Hippocampal formation (tissue), 2 donors: ENCODE measurements at regions not wholly inside any gene's neighbourhood (a gene's known extent, or its start where the extent isn't known, plus 50 kb on each side); places are given as distances from the start of the nearest gene placed in this dataset.

ENCODE experiments used
- DNase-seq, 2 donors: peaks; one replicate each; lab custom pipeline; 2025; lab: John Stamatoyannopoulos, UW

DNA sequence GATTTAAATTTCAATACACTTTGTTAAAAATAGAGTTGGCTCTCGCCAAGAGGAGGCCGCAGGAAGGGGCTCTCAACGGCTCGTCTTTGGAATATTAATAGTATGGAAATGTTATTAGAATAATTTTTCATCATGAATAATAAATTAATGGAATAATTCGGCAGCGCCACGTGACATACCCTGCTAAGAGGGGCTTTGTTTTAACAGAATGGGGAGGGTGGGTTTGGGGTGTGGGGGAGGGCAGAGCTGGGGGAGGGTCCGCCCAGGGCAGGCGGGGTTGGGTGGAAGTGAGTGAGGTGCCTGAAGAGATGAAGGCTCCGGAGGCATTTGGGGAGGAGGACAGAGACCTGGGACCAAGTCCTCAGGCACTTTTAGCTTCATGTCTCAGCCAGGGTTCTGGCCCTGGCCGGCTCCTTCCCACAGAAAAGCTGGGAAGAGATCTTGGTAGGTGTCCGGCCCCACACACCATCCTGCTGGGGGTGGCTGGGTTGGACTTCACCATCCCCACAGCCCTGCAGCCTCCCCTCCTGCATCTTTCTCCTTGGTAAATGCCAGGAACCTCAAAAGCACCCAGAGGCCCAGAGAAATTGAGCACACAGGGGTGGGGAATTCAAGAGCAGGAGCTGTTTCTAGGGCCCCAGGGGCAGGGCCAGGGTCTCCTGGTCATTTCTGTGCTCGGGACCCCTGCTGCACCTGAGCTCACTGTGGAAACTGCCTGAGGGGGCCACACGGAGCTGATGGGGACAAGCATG lies 93.6 kb upstream of the BHLHE23 start:
- DNase-seq, result no peak

DNA sequence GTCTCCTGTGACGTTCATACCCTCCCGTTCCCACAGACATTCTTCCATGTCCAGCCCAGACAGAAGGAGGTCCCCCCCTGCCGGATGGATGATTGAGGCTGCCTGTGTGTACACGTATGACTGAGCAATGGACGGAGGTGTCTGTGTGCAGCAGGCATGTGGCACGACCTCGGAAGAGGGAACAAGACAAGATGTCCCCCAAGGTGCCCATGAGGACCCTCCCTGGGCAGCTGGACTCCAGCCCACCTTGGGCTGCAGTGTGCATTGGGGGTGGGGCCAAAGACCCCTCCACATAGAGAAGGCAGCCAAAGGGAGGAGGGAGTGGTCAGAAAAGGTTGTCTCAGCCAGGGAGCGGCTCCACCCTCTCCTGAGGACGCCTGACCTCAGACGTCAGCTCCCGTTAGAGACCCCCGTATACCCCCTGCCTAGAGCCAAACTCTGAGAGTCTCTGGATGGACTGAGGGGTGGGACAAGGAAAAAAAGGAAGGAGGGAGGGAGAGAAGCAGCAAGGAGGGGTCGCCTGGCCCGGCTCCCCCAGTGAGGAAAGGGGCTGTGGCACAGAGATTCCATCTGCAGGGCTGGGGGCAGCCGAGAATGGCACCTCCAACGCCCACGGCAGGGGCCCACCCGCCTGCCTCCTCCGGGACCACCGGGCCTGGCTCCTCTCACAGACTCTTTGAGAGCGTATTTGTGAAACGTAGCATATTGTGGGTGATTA lies 92.9 kb upstream of the BHLHE23 start:
- DNase-seq, result no peak

DNA sequence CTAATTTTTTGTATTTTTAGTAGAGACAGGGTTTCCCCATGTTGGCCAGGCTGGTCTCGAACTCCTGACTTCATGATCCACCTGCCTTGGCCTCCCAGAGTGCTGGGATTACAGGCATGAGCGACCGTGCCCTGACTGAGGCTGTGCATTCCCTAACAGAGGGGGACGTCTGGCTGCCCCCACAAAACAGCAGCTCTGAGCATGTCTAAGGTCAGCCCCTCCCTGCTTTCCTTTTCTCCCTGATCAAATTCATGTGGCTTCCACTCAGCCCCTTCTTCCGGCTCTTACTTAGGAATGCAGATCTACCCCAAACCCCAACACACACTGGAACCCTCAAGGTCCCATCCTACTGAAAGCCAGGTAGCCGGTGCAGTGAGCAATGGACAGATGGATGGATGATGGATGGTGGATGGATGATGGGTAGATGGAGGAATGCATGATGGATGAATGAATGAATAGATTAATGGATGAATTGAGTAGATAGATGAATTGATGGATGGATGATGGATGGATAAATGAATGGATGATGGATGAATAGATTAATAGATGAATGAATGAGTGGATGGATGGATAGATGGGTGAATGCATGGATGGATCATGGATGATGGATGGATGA lies 91.5 kb upstream of the BHLHE23 start:
- DNase-seq, result no peak

DNA sequence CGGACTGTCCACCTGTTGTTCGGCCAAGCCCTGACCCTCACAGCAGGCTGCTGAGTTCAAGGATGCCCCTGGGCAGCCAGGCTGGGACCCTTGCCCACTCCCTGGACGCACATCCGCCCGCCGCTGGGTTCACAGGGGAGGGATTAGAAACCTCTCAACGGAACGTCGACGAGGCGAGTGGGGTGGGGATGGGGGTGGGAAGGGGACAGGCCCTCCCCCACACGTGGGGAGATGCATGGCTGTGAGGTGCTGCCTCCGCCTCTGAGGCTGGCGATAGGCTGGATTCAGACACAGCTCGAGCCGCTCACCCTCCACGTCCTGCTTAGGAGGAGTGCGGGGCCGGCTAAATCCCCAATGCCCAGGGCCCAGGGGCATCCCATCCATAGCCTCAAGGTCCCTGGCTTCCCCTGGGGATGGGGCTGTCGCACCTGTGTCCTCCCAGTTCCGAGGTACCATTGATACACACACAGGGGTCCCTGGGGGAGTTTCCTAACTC lies 90.6 kb upstream of the BHLHE23 start:
- DNase-seq, result no peak

DNA sequence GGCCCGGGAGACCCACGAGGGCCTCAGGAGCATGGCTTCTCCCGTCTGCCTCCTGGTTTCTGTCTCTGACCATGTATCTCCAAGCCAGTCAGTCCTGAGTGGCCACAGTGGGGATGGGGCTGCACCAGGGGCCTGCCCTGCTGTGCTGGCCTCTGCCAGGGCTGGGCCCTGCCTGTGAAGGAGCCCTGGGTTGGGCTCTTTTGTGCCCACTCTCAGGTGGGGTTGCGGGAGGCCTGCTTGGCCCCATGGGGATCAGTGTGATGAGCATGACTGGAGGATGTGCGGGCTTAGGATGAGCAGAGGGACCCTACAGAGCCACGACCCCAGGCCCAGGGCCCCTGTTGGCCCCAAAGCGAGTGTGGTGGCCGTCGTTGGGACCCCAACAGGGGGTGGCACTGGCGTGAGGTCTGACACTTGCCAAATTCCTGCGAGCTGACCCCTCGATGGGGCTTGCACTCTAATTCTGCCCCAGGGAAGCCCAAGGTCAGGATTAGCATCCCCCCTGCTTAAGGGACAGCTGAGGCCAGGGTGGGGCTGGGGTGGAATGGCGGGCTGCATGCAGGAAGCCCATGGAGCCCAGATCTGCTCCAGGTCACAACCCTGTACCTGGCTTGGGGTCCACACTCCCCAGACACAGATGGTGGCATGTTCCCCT lies 90.0 kb upstream of the BHLHE23 start:
- no peak for DNase-seq

DNA sequence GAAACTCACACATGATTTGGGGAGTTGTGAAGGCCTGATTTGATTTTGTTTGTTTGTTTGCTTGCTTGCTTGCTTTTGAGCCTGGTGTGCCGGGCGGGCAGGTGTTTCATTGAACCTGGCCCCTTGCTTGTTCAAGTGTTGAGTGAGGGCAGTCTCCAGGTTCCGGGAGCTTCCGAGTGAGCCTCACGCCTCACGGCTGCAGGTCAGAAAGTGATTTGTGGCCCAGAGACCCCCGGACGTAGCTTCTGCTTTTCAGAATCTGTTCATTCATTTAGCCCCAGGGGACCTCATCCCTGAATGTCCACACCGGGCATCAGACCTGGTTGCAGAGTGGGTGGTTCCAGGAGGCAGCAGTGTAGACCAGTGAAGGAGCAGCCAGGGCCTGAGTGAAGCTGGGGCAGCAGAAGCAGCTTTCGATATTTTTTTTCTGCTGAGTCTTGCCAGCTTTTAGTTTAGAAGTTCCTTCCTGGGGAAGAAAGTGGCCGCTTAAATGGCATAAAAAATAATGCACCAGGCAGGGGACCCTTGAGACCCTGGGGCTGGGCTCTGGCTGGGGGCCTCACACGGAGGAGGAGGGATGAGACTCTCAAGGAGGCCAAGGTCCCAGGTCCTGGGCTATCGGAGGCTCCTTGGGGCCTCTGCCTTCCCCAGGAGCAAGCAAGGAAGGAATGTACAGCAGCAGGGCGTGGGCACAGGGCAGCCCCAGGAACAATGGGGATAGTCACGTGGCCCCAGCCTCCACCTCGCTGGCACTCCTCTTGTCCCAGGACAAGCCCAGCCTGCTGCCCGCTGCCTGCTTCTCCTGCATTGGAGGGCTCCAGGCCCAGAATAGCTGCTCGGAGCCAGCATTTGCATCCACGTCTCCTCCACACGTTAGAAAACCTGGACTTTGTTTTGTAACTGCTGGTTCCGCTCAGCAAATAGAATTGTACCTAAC lies 89.2 kb upstream of the BHLHE23 start:
- no peak for DNase-seq

DNA sequence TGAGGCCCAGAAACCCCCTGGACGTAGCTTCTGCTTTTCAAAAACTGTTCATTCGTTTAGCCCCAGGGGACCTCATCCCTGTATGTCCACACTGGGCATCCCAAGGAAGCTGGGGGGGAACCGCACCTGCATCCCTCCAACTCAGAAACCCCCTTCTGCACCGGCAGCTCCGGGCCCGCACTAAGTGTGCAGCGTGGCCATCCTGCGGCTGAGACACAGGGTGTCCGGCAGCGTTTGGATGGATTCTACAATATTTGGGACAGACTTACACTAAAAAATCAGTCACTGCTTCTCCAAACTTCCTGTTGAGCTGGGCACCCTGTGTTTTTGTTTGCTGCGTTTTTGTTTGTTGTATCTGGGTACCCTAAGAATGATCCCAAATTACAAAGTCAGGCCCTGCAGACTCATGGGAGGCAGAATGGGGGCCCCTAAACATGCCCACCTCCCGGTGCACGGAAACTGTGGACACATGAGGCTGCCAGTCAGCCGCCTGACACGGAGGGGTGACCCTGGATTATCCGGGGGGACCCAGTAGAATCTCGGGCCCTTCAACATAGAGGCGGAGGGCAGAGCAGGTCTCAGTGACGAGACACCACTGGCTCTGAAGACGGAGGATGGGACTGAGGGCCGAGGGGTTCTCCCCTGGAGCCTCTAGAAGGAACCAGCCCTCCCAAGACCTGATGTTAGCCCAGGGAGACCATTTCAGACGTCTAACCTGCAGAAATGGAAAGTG lies 88.2 kb upstream of the BHLHE23 start:
- DNase-seq, result no peak

DNA sequence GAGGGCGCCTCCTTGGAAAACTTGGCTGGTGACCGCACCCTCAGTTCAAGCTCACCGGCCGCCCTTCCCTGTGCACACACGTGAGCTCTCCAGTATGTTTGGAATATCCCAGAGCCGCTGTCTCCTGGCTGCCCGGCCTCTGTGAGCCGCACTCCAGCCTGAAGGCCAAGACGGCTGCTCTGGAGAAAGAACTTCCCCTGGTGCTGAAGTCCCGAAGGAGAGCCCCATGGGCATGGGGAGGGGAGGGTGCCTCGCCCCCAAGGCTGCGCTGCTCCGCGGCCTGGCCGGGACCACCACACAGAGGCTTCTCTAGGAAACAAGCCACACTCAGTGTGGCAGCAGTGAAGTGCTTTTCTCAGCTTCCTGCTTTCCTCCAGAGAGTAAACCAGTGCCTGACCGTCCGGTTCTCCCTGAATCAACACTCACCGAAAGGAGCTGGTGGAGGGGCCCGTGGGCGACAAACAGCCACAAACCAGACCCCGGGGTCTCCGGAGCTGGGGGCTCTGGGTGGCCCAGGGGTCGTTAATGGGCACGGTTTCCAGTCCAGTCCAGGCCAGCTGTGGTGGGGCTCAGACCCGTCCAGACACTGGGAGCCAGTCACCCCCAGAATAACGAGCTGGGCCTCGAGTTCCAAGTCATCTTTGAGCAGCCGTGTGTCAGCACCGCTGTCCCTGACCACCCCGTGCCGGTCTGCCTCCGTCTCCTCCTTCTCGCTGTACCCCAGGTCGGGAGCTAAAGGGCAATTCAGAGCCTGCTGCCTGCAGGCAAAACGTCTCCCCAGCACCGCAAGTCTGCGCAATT lies 87.4 kb upstream of the BHLHE23 start:
- DNase-seq, result no peak

DNA sequence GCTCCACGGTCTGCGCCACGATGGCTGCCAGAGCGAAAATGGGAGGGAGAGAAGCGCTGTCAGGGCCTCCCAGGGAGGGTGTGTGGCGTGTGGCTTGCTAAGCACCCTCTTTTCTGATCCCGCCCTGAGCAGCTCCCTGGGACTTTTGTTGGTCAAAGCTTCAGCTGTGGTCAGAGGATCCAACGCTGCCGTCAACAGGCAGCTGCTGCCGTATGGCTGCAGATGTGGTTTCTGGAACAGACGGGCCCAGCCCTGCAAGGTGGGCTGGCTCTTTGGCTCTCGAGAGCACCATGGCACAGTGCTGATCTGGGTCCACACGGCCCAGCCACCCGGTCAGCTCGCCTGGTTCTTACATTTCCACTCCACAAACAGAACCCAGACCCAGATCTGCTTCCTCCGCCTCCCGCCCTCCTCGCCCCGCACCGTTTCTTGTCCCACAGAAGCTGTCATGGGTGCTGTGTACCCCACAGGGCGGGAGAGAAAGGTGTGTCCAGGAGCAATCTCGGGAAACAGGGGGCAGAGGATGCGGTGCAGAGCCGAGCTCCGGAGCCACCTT lies 86.0 kb upstream of the BHLHE23 start:
- no peak for DNase-seq

DNA sequence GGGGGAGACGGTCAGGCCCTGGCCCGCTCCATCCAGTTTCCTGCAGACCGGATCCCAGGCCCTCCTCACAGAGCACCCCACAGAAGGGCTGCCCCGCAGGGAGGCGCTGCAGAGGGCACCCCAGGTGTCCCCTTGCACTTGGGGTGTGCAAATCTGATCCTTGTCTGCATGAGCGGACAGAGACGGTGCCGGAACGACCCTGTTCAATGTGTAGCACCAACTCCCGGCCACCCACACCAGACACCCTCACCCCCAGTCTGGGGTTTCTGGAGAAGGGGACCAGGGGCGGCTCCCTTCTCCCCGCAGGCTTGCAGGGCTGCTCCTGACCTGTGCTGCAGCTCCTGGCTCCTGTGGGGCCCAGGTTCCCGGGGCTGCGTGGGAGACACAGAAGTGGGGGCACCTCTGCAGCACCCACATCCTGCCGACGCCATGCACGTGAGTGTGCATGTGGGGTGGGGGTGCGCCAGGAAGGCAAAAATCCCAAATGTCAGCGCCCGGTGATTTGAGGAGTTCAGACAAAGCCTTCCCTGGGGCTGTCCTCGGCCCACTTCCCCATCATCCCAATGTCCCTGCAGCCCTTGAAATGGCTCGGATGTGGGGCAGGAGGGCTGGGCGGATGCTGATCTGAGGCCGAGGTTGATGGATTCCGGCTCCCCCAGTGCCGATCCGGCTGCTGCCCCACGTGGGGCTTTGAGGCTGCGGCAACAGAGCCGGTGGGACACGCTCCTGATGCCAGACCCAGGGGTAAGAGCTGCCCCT lies 85.3 kb upstream of the BHLHE23 start:
- no peak for DNase-seq

DNA sequence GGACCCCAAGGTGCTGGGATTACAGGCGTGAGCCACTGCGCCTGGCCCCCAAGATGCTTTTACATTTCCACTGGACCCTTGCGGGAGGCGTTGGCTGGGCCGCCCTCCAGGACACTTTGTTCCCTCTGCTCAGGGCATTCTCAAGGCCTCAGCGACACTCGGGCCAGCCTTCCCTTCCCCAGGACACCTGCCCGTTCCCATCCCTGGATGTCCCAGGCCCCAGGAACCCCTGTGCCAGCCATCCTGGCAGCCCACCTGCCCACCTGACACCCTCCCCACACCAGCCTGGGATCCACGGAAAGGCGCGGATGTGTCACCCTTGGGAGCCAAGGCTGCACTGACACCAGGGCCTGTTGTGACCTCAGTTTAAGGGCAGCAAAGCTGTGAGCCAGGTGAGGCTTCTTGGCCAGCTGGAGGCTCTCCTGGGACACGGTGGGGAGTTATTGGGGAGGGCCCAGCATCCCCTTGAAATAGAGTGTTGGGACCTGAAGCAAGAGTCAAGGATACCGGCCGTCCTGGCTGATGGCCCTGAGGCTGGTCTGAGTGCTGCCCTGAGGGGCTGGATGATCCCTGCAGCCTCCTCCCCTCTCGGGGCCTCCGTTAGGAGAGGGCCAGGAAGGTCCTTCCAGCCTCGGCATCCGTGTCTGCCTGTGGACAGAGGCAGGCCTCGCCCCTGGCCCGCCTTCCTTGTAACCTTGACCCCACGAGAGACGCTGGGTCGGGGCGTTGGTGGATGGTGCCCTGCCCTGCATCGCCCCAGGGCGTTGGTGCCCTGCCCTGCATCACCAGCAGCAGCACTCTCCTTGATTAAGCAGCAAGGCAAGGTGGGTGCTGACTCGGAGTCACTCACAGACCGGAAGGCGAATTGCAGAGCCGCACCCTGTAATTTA lies 84.2 kb upstream of the BHLHE23 start:
- DNase-seq, result no peak

DNA sequence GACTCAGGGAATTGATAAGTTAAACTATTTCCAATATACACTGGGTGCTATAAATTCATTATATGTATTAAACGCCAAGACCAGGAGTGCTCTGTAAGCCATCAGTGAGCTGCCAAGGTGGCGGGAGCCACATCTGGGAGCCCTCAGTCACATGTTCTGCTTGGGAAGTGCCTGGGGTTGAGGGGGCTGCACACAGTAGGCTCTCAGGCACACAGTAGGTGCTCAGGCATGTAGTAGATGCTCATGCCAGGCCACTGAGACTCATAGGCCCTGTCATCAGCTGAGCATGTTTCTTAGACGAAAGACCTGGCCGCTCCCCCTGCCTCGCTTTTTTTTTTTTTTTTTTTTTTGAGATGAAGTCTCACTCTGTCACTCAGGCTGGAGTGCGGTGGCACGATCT lies 83.3 kb upstream of the BHLHE23 start:
- no peak for DNase-seq

DNA sequence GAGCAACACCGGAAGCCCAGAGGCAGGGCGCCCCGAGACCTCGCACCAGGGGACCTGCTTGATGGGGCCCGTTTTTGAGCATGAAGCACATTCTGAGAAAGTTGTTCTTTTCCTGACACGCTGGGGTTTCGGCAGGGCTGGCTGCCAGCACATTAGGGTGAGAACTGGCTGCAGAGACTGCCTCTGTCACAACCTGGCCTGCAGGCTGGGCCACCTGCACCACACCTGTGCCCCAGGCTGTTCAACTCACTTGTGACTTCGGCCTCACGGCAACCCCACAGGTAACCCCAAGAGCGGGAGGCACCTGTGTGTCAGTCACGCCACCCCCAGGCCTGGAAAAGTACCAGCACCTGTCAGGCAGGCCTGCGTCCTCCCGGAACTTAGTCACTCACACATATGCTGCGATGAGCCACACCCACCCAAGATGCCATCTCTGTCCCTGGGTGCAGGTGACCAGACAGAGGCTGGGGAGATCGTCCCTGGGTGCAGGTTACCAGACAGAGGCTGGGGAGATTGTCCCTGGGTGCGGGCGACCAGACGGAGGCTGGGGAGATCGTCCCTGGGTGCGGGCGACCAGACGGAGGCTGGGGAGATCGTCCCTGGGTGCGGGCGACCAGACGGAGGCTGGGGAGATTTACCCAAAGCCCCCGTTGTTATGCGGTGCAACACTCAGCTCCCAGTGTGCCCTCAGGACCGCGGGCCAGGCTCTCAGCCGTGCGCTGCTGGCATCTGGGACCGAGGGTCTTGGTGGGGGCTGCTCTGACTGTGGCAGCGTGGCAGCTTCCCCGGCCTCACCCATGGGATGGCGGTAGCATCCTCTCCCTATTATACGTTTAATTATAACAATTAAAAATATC lies 82.5 kb upstream of the BHLHE23 start:
- no peak for DNase-seq

DNA sequence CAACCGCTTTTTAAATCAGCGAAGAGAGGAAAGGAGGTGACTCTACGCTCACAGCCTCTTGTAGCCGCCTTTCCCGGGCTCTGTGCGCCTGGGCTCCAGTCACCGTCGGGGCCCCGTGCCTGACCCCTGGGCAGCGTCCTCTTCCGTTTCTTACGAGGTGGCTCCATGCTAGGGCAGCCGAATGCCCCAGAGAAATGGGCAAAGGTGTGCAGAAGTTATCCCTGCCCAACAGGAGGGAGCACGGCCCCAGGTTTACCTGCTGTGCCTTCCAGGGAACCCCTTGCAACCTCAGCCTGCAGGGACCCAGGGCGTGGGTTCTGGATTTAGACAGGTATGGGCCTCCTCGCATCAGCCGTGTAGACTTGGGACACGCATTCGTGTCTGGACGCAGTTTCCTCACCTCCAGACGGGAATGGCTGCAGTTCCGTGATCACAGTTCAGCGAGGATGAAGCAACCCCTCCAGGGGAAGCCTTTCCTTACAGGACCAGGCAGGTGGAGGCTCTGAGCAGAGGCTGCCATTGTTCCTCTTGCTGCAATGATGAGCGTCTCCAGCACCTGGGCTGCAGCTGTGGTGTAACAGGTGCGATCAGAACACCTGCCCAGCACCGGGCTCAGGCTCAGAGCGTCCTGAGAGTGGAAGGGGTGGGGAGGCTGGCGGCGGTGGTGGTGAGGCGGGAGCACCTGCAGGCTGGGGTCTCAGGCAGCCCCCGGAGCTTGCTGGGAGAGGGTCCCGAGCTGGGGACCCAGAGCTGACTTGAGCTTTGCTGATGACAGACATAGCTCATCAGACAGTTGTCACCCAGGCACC lies 81.3 kb upstream of the BHLHE23 start:
- DNase-seq, result no peak

DNA sequence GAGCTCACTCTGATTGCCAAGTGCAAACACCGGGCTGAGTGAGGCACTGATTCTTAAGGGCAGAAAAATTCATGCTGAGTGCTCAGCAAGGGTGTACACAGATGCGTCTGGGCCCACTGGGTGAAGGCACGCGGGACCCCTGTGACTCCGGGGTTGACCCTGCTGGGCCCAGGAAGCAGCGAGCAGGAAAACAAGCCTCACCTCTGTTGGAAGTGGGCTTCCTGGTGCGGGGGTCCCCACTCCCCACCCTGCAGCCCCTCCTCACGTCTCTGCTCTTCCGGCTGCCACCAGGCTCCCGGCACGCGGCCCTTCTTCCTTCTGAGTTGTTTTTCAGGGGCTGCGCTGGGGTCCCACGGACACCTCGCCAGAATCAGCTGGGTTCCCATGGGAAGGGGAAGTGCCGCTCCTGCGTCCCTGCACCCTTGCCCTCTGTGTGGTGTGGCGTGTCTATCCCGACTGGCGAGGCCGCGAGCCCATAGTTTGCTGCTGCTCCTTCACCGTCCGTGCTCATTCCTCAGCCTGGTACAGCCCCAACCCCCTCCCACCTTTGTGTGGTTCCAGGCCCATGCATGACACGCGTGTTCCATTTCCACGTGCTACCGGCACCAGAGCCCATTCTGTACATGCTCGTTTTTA lies 80.6 kb upstream of the BHLHE23 start:
- no peak for DNase-seq
